GM21390 (cell line): ENCODE measurements at regions not wholly inside any gene's neighbourhood (a gene's known extent, or its start where the extent isn't known, plus 50 kb on each side); places are given as distances from the start of the nearest gene placed in this dataset.

Source experiments
- ATAC-seq: cut with Tn5 transposase; IDR thresholded peaks from one replicate; pipeline ENCODE4 v1.9.1; 2021; ENCODE audit not compliant: unreplicated experiment

- no peak for ATAC-seq
These were observed 111.8 kb upstream of the DPH6 start for GRCh38 chr15:35657679-35658311.

GRCh38 chr15:35663956-35664355, 118.0 kb upstream of the DPH6 start:
- ATAC-seq = no peak

GRCh38 chr15:35665896-35666536, 120.1 kb upstream of the DPH6 start:
- ATAC-seq = no peak

- ATAC-seq = no peak
These were observed 121.9 kb upstream of the DPH6 start for GRCh38 chr15:35667908-35668307.

GRCh38 chr15:35669021-35669420, 123.1 kb upstream of the DPH6 start:
- no peak for ATAC-seq

- ATAC-seq = no peak
These were observed 123.6 kb upstream of the DPH6 start for GRCh38 chr15:35669432-35670045.

GRCh38 chr15:35671197-35671596, 125.2 kb upstream of the DPH6 start:
- ATAC-seq = no peak

GRCh38 chr15:35671981-35672380, 126.0 kb upstream of the DPH6 start:
- ATAC-seq = no peak

GRCh38 chr15:35673093-35673684, 127.2 kb upstream of the DPH6 start:
- peak; percentile 68 for ATAC-seq

- ATAC-seq = no peak
These were observed 129.2 kb upstream of the DPH6 start for GRCh38 chr15:35674873-35675781.

- ATAC-seq = no peak
These were observed 132.8 kb upstream of the DPH6 start for GRCh38 chr15:35678774-35679173.

- no peak for ATAC-seq
These were observed 133.2 kb upstream of the DPH6 start for GRCh38 chr15:35679186-35679585.

GRCh38 chr15:35680951-35681350, 135.0 kb upstream of the DPH6 start:
- no peak for ATAC-seq

GRCh38 chr15:35686347-35686746, 140.4 kb upstream of the DPH6 start:
- no peak for ATAC-seq

- ATAC-seq = no peak
These were observed 143.3 kb upstream of the DPH6 start for GRCh38 chr15:35689266-35689665.

- ATAC-seq = no peak
These were observed 144.1 kb upstream of the DPH6 start for GRCh38 chr15:35690089-35690488.

GRCh38 chr15:35690698-35691116, 144.7 kb upstream of the DPH6 start:
- ATAC-seq = no peak

GRCh38 chr15:35691173-35691761, 145.3 kb upstream of the DPH6 start:
- ATAC-seq = no peak

GRCh38 chr15:35691891-35692867, 146.2 kb upstream of the DPH6 start:
- ATAC-seq = no peak
